ENCODE measurements at regions not wholly inside any gene's neighbourhood (a gene's known extent, or its start where the extent isn't known, plus 50 kb on each side); places are given as distances from the start of the nearest gene placed in this dataset.

DNA sequence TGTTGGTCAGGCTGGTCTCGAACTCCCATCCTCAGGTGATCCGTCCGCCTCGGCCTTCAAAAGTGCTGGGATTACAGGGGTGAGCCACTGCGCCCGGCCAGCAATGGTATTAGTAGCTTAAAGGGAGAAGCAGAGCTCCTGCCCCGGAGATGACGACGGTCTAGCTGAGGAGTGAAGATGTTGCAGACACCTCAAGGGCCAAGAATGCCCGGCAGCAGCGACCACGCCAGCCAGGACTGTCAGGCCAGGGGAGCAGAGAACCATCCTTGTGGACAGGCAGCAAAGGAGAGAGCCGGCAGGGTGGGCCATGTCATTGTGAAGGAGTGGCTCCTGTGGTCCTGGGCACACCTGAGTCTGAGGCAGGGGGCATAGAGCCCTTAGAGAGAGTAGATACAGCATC lies 210.1 kb upstream of the BCOR start:
- TF ChIP-seq, protein P1, sequence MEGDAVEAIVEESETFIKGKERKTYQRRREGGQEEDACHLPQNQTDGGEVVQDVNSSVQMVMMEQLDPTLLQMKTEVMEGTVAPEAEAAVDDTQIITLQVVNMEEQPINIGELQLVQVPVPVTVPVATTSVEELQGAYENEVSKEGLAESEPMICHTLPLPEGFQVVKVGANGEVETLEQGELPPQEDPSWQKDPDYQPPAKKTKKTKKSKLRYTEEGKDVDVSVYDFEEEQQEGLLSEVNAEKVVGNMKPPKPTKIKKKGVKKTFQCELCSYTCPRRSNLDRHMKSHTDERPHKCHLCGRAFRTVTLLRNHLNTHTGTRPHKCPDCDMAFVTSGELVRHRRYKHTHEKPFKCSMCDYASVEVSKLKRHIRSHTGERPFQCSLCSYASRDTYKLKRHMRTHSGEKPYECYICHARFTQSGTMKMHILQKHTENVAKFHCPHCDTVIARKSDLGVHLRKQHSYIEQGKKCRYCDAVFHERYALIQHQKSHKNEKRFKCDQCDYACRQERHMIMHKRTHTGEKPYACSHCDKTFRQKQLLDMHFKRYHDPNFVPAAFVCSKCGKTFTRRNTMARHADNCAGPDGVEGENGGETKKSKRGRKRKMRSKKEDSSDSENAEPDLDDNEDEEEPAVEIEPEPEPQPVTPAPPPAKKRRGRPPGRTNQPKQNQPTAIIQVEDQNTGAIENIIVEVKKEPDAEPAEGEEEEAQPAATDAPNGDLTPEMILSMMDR (IDR thresholded peaks at IDR 0.05; ENCODE audit: insufficient read depth, low read length, severe bottlenecking): no peak
- H3K4me3 ChIP-seq (ENCODE audit: low read depth, low read length): no peak overlapping the region
- no peaks in the 10 kb centered on the region for H3K36me3 ChIP-seq (ENCODE audit: control insufficient read depth, insufficient read depth, low read length)
- FAIRE-seq: no peak
- DNase-seq (ENCODE audit: low read depth): no peak
- no peaks in the 10 kb centered on the region for H3K27me3 ChIP-seq (ENCODE audit: control insufficient read depth, insufficient read depth, low read length)

DNA sequence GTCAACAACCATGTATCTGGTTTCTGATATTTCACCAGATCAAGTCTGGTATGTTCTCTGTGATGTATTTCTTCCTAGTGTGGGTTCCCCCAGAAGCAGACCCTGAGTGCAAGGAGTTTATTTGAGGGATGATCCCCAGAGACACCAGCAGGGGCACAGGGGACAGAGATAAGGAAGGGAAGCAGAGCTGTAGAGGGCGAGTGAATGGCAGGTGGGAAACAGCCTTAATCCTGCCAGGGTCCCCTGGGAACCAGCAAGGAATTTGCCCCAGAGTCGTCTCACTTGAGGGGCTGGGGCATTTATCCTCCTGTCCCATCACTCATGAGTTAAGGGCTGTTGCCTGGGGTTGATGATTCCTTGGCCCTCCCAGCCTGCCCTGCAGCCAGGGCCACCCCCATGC lies 206.4 kb upstream of the BCOR start:
- FAIRE-seq (no peak), DNase-seq (ENCODE audit: low read depth) (no peak)
- H3K36me3 ChIP-seq (ENCODE audit: control insufficient read depth, insufficient read depth, low read length): no peaks in the 10 kb centered on the region
- no peaks in the 10 kb centered on the region for H3K27me3 ChIP-seq (ENCODE audit: control insufficient read depth, insufficient read depth, low read length)
- TF ChIP-seq, protein P1 (IDR thresholded peaks at IDR 0.05; ENCODE audit: insufficient read depth, low read length, severe bottlenecking): no peak
- H3K4me3 ChIP-seq (ENCODE audit: low read depth, low read length): no peak overlapping the region

DNA sequence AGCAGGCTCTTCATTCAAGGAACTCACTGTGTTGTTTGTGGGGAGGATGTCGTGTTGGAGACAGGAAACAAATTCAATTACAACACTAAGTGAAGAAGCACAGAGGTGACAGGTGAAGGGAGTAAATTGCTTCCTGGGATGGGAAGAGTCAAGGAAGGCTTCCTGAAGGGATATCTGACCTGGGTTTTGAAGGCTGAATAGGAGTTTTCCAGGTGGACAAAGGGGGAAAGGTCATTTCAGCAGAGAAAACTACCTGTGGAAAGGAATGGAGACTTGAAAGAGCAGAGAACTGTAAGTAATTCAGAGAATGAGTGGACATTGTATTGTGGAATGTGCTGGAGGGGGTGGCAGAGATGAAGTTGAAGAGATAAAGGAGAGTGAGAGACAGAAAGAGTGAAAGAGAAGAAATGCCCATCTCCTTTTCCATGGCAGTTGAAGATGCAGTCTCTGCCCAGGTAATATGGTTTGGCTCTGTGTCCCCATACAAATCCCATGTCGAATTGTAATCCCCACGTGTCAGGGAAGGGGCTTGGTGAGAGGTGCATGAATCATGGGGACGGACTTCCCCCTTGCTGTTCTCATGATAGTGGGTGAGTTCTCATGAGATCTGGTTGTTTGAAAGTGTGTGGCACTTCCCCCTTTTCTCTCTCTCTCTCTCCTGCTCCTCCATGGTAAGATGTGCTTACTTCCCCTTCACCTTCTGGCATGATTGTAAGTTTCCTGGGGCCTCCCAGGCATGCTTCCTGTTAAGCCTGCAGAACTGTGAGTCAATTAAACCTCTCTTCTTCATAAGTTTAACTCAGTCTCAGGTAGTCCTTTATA lies 205.7 kb upstream of the BCOR start:
- DNase-seq (ENCODE audit: low read depth) (no peak), FAIRE-seq (no peak)
- no peaks in the 10 kb centered on the region for H3K36me3 ChIP-seq (ENCODE audit: control insufficient read depth, insufficient read depth, low read length)
- TF ChIP-seq, protein P1 (IDR thresholded peaks at IDR 0.05; ENCODE audit: insufficient read depth, low read length, severe bottlenecking): no peak
- no peaks in the 10 kb centered on the region for H3K27me3 ChIP-seq (ENCODE audit: control insufficient read depth, insufficient read depth, low read length)
- H3K4me3 ChIP-seq (ENCODE audit: low read depth, low read length): no peak overlapping the region

DNA sequence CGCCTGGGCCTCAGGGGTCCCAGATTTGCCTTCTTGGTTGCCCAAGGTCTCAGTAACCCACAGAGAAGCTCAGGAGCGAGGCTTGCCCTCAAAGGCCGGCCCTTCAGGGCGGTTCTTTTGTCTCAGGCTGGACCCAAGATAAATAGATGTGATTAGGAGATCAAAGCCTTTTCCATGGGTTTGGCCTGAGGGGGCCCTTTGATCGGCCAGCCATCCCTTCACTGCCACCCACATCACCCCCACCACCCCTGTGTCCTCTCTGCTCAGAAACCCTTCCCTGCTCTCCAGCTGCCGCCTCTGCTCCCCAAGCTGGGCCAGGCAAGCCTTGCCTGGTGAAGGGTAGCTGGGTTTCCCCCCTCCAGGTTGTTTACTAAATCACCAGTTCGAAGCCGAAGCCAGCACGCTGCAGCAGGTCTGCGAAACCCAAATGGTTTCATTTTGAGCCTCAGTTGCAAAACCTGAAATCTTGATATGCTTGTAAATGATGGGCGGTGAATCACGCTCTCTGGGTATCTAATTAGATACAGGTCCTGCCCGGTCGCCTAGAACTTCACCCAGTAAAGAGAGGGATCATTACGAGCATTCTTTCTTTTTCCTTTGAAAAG lies 202.6 kb upstream of the BCOR start:
- H3K4me3 ChIP-seq (ENCODE audit: low read depth, low read length): no peak overlapping the region
- H3K36me3 ChIP-seq (ENCODE audit: control insufficient read depth, insufficient read depth, low read length): no peaks in the 10 kb centered on the region
- DNase-seq (ENCODE audit: low read depth) (no peak), FAIRE-seq (no peak)
- TF ChIP-seq, protein P1 (IDR thresholded peaks at IDR 0.05; ENCODE audit: insufficient read depth, low read length, severe bottlenecking): no peak
- H3K27me3 ChIP-seq (ENCODE audit: control insufficient read depth, insufficient read depth, low read length): no peaks in the 10 kb centered on the region

DNA sequence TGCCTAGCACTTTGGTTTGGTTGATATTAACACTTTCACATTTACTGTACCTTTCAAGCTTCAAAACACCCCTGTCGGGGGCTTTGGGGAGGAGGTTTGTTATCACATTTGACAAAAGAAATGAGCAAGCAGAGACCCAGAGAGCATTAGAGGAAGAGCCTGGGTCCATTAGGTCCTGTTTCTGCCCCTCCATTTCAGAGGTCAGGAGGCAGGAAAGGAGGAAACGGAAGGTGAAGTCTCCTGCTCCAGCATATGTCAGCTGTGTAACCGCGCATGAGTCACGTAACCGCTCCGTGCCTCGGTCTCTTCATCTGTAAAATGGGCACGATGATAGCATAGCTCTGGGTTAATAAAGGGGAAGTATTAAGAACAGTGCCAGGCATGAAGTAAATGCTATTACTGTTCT lies 201.9 kb upstream of the BCOR start:
- no peak for FAIRE-seq
- Histone ChIP-seq H3K36me3 (ENCODE audit: control insufficient read depth, insufficient read depth, low read length) (no peaks in the 10 kb centered on the region), H3K27me3 (ENCODE audit: control insufficient read depth, insufficient read depth, low read length) (no peaks in the 10 kb centered on the region), H3K4me3 (ENCODE audit: low read depth, low read length) (no peak overlapping the region)
- no peak for DNase-seq (ENCODE audit: low read depth)
- TF ChIP-seq, protein P1 (IDR thresholded peaks at IDR 0.05; ENCODE audit: insufficient read depth, low read length, severe bottlenecking): no peak

Measured in bronchial epithelial cell (primary cell).